GM23338 (cell line): ENCODE measurements at regions not wholly inside any gene's neighbourhood (a gene's known extent, or its start where the extent isn't known, plus 50 kb on each side); places are given as distances from the start of the nearest gene placed in this dataset.

Experiments
- ATAC-seq: fragments of 200-7000 bp; cut with Tn5 transposase; 3 replicates; pipeline ENCODE4 v1.9.1; 2020
- DNase-seq: peaks from one replicate; pipeline ENCODE4 v3.0.0-alpha.2; 2015; ENCODE audit warnings: low spot score
- H2AFZ ChIP-seq: fragments of 200-600 bp; sonication (generic); 2 replicates; pipeline ENCODE4 v1.8.0; 2016; ENCODE audit warnings: antibody characterized with exemption, mild to moderate bottlenecking, moderate library complexity
- H3F3A ChIP-seq: fragments of 200-600 bp; sonication (generic); replicated peaks from 2 replicates; pipeline ENCODE4 v1.8.0; 2017; ENCODE audit warnings: antibody characterized with exemption, mixed run types, low read depth
- H3K27ac ChIP-seq: fragments of 200-600 bp; sonication (generic); 2 replicates; pipeline ENCODE4 v1.6.1; 2016; ENCODE audit warnings: low read depth
- H3K27me3 ChIP-seq: fragments of 200-600 bp; sonication (generic); 2 replicates; pipeline ENCODE4 v1.8.0; 2016; ENCODE audit warnings: mild to moderate bottlenecking, mixed run types, moderate library complexity; ENCODE audit not compliant: insufficient read depth
- H3K36me3 ChIP-seq: fragments of 200-600 bp; sonication (generic); 2 replicates; pipeline ENCODE4 v1.8.0; 2016; ENCODE audit warnings: mild to moderate bottlenecking; ENCODE audit not compliant: insufficient read depth
- H3K4me1 ChIP-seq: fragments of 200-600 bp; sonication (generic); 2 replicates; pipeline ENCODE4 v1.8.0; 2016; ENCODE audit warnings: mild to moderate bottlenecking, moderate library complexity; ENCODE audit not compliant: insufficient read depth
- H3K4me2 ChIP-seq: fragments of 200-600 bp; sonication (generic); 2 replicates; pipeline ENCODE4 v1.7.1; 2017; ENCODE audit warnings: mixed run types
- H3K4me3 ChIP-seq: fragments of 200-600 bp; sonication (generic); 2 replicates; pipeline ENCODE4 v1.6.1; 2016; ENCODE audit warnings: mixed run types
- H3K79me2 ChIP-seq: fragments of 200-600 bp; sonication (generic); replicated peaks from 2 replicates; pipeline ENCODE4 v1.8.0; 2017; ENCODE audit warnings: mild to moderate bottlenecking; ENCODE audit not compliant: insufficient read depth
- H3K9me2 ChIP-seq: fragments of 200-600 bp; sonication (generic); 2 replicates; pipeline ENCODE4 v1.8.0; 2017; ENCODE audit not compliant: insufficient read depth
- H4K20me1 ChIP-seq: fragments of 200-600 bp; sonication (generic); replicated peaks from 2 replicates; pipeline ENCODE4 v1.8.0; 2017; ENCODE audit warnings: mild to moderate bottlenecking; ENCODE audit not compliant: insufficient read depth
- H3K27ac Mint-ChIP-seq: 2 replicates; pipeline ENCODE4 v1.8.0; 2020; ENCODE audit warnings: inconsistent platforms, mild to moderate bottlenecking, moderate library complexity, mixed read lengths
- H3K27me3 Mint-ChIP-seq: 3 replicates; pipeline ENCODE4 v1.8.0; 2022; ENCODE audit warnings: low read depth, mild to moderate bottlenecking, moderate library complexity, mixed read lengths, inconsistent platforms; ENCODE audit not compliant: insufficient read depth, poor library complexity
- H3K36me3 Mint-ChIP-seq: 3 replicates; pipeline ENCODE4 v1.8.0; 2021; ENCODE audit warnings: low read depth, mild to moderate bottlenecking, inconsistent platforms, moderate library complexity, mixed read lengths
- H3K4me1 Mint-ChIP-seq: 3 replicates; pipeline ENCODE4 v1.8.0; 2020; ENCODE audit warnings: mild to moderate bottlenecking, inconsistent platforms, mixed read lengths
- H3K4me3 Mint-ChIP-seq: 3 replicates; pipeline ENCODE4 v1.8.0; 2021; ENCODE audit warnings: moderate library complexity, mild to moderate bottlenecking, inconsistent platforms, mixed read lengths
- H3K9me3 Mint-ChIP-seq: 3 replicates; pipeline ENCODE4 v1.8.0; 2020; ENCODE audit warnings: moderate library complexity, mild to moderate bottlenecking, inconsistent platforms, mixed read lengths
- CREB1 ChIP-seq: fragments of 250-450 bp; sonication (Bioruptor Pico); IDR thresholded peaks from 2 replicates; pipeline ENCODE4 v1.5.0; 2020; ENCODE audit warnings: low read depth, mild to moderate bottlenecking, moderate library complexity
- EZH2 ChIP-seq: fragments of 200-600 bp; sonication (generic); IDR thresholded peaks from one replicate; pipeline ENCODE4 v1.8.0; 2017; ENCODE audit warnings: antibody characterized with exemption, mild to moderate bottlenecking, low read depth; ENCODE audit not compliant: unreplicated experiment
- EZH2phosphoT487 ChIP-seq: fragments of 200-600 bp; sonication (generic); IDR thresholded peaks from one replicate; pipeline ENCODE4 v1.8.1; 2018; ENCODE audit warnings: antibody characterized with exemption; ENCODE audit not compliant: unreplicated experiment
- JUNB ChIP-seq: IDR thresholded peaks from one replicate; pipeline ENCODE4 v1.6.1; 2016; ENCODE audit warnings: antibody characterized with exemption; ENCODE audit not compliant: unreplicated experiment
- NANOG ChIP-seq: IDR thresholded peaks from 2 replicates; pipeline ENCODE4 v1.6.1; 2016; ENCODE audit warnings: antibody characterized with exemption, borderline replicate concordance
- POLR2AphosphoS5 ChIP-seq: IDR thresholded peaks from 2 replicates; pipeline ENCODE4 v1.6.1; 2016; ENCODE audit warnings: antibody characterized with exemption, low read depth
- STAT1 ChIP-seq: IDR thresholded peaks from one replicate; pipeline ENCODE4 v1.6.1; 2016; ENCODE audit warnings: antibody characterized with exemption; ENCODE audit not compliant: unreplicated experiment
- ZNF331 ChIP-seq: fragments of 250-450 bp; sonication (Bioruptor Pico); IDR thresholded peaks from 2 replicates; pipeline ENCODE4 v1.5.0; 2020; ENCODE audit warnings: low read depth, mild to moderate bottlenecking, moderate library complexity
- TF ChIP-seq, protein P1 (sequence below): IDR thresholded peaks from 2 replicates; pipeline ENCODE4 v1.6.1; 2016; ENCODE audit warnings: antibody characterized with exemption
- TF ChIP-seq, protein P2 (sequence below): fragments of 250-450 bp; sonication (Bioruptor Pico); IDR thresholded peaks from 2 replicates; pipeline ENCODE4 v1.5.0; 2020; ENCODE audit warnings: mild to moderate bottlenecking, moderate library complexity
- TF ChIP-seq, protein P3 (sequence below), 2 experiments: fragments of 200-600 bp in 1 of 2; sonication (generic) in 1 of 2; conservative IDR thresholded peaks; 2 replicates each; pipeline versions ENCODE4 v1.5.1 to v1.6.1; 2016 to 2017; ENCODE audit warnings: antibody characterized with exemption in 2 of 2, low read depth in 2 of 2, mild to moderate bottlenecking in 2 of 2, moderate library complexity in 1 of 2
- TF ChIP-seq, protein P4 (sequence below): IDR thresholded peaks from one replicate; pipeline ENCODE4 v1.6.1; 2018; ENCODE audit warnings: antibody characterized with exemption; ENCODE audit not compliant: unreplicated experiment

DNA sequence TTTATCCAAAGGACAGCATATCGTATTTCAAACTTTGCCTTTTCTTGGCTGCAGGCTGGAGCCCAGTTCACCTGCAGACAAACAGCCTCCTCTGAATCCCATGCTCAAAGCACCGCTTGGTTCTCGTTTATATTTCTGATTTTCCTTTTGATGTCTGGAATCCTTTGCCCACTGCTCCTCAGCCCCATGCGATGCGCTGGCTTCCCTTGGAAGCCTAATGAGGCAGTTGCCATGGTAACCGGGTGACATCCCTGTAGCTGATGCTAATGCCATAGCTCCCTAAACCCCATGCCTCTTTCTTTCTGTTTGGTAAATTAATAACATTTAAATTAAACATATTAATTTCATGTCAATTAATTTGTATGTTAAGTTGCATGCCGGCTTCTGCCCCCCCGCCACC lies 327.1 kb downstream of the PRDM2 start (continued):
- TF ChIP-seq JUNB (no peak), CREB1 (CRISPR knock-in tag) (no peak), EZH2phosphoT487 (no peak), ZNF331 (CRISPR knock-in tag) (no peak), POLR2AphosphoS5 (no peak), NANOG (no peak)
- TF ChIP-seq, protein P1, sequence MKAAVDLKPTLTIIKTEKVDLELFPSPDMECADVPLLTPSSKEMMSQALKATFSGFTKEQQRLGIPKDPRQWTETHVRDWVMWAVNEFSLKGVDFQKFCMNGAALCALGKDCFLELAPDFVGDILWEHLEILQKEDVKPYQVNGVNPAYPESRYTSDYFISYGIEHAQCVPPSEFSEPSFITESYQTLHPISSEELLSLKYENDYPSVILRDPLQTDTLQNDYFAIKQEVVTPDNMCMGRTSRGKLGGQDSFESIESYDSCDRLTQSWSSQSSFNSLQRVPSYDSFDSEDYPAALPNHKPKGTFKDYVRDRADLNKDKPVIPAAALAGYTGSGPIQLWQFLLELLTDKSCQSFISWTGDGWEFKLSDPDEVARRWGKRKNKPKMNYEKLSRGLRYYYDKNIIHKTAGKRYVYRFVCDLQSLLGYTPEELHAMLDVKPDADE: no peak

DNA sequence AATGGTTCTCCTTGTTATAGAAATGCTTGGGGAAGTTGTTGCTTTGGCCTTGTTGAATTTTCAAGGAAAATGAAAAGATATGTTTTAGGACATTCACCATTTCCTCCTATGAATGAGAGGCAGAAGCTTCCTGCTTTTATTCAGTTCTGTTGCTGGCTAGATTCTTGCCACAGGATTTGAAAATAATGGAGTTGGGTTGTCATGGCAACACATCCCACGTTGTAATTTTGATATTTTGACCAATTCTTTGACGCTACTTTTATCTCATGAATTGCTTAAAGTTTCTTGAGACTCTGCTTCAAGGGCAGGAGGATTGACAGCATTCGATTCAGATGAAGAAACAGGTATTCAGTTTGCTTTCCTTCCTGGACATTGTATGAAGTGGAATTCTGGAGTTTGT lies 331.5 kb downstream of the PRDM2 start:
- Histone ChIP-seq H3K27ac (no peak overlapping the region), H3F3A (no peaks in the 10 kb centered on the region), H3K4me1 (no peaks in the 10 kb centered on the region), H3K36me3 (no peaks in the 10 kb centered on the region), H3K4me2 (no peak overlapping the region), H3K4me3 (no peak overlapping the region), H3K79me2 (no peaks in the 10 kb centered on the region), H3K9me2 (no peaks in the 10 kb centered on the region), H2AFZ (no peak overlapping the region), H4K20me1 (no peaks in the 10 kb centered on the region), H3K27me3 (no peaks in the 10 kb centered on the region)
- Mint-ChIP-seq H3K9me3 (peaks cover 26% of the 10 kb centered on the region), H3K36me3 (no peaks in the 10 kb centered on the region; the same call in 2 of the 3 replicates), H3K27ac (no peak overlapping the region), H3K4me1 (no peaks in the 10 kb centered on the region), H3K4me3 (no peak overlapping the region), H3K27me3 (peaks cover 2% of the 10 kb centered on the region)
- DNase-seq (no peak), ATAC-seq (no peak)
- TF ChIP-seq EZH2phosphoT487 (no peak), ZNF331 (CRISPR knock-in tag) (no peak), CREB1 (CRISPR knock-in tag) (no peak), STAT1 (no peak), EZH2 (no peak)
- TF ChIP-seq, protein P2, sequence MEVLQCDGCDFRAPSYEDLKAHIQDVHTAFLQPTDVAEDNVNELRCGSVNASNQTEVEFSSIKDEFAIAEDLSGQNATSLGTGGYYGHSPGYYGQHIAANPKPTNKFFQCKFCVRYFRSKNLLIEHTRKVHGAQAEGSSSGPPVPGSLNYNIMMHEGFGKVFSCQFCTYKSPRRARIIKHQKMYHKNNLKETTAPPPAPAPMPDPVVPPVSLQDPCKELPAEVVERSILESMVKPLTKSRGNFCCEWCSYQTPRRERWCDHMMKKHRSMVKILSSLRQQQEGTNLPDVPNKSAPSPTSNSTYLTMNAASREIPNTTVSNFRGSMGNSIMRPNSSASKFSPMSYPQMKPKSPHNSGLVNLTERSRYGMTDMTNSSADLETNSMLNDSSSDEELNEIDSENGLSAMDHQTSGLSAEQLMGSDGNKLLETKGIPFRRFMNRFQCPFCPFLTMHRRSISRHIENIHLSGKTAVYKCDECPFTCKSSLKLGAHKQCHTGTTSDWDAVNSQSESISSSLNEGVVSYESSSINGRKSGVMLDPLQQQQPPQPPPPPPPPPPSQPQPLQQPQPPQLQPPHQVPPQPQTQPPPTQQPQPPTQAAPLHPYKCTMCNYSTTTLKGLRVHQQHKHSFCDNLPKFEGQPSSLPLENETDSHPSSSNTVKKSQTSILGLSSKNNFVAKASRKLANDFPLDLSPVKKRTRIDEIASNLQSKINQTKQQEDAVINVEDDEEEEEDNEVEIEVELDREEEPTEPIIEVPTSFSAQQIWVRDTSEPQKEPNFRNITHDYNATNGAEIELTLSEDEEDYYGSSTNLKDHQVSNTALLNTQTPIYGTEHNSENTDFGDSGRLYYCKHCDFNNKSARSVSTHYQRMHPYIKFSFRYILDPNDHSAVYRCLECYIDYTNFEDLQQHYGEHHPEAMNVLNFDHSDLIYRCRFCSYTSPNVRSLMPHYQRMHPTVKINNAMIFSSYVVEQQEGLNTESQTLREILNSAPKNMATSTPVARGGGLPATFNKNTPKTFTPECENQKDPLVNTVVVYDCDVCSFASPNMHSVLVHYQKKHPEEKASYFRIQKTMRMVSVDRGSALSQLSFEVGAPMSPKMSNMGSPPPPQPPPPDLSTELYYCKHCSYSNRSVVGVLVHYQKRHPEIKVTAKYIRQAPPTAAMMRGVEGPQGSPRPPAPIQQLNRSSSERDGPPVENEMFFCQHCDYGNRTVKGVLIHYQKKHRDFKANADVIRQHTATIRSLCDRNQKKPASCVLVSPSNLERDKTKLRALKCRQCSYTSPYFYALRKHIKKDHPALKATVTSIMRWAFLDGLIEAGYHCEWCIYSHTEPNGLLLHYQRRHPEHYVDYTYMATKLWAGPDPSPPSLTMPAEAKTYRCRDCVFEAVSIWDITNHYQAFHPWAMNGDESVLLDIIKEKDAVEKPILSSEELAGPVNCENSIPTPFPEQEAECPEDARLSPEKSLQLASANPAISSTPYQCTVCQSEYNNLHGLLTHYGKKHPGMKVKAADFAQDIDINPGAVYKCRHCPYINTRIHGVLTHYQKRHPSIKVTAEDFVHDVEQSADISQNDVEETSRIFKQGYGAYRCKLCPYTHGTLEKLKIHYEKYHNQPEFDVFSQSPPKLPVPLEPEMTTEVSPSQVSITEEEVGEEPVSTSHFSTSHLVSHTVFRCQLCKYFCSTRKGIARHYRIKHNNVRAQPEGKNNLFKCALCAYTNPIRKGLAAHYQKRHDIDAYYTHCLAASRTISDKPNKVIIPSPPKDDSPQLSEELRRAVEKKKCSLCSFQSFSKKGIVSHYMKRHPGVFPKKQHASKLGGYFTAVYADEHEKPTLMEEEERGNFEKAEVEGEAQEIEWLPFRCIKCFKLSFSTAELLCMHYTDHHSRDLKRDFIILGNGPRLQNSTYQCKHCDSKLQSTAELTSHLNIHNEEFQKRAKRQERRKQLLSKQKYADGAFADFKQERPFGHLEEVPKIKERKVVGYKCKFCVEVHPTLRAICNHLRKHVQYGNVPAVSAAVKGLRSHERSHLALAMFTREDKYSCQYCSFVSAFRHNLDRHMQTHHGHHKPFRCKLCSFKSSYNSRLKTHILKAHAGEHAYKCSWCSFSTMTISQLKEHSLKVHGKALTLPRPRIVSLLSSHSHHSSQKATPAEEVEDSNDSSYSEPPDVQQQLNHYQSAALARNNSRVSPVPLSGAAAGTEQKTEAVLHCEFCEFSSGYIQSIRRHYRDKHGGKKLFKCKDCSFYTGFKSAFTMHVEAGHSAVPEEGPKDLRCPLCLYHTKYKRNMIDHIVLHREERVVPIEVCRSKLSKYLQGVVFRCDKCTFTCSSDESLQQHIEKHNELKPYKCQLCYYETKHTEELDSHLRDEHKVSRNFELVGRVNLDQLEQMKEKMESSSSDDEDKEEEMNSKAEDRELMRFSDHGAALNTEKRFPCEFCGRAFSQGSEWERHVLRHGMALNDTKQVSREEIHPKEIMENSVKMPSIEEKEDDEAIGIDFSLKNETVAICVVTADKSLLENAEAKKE (CRISPR knock-in tag): no peak
- TF ChIP-seq, protein P1: no peak
- TF ChIP-seq, protein P3, sequence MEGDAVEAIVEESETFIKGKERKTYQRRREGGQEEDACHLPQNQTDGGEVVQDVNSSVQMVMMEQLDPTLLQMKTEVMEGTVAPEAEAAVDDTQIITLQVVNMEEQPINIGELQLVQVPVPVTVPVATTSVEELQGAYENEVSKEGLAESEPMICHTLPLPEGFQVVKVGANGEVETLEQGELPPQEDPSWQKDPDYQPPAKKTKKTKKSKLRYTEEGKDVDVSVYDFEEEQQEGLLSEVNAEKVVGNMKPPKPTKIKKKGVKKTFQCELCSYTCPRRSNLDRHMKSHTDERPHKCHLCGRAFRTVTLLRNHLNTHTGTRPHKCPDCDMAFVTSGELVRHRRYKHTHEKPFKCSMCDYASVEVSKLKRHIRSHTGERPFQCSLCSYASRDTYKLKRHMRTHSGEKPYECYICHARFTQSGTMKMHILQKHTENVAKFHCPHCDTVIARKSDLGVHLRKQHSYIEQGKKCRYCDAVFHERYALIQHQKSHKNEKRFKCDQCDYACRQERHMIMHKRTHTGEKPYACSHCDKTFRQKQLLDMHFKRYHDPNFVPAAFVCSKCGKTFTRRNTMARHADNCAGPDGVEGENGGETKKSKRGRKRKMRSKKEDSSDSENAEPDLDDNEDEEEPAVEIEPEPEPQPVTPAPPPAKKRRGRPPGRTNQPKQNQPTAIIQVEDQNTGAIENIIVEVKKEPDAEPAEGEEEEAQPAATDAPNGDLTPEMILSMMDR (conservative IDR thresholded peaks at IDR 0.05; ENCODE audit: low read depth in 2 of 2): no peak
- TF ChIP-seq, protein P4, sequence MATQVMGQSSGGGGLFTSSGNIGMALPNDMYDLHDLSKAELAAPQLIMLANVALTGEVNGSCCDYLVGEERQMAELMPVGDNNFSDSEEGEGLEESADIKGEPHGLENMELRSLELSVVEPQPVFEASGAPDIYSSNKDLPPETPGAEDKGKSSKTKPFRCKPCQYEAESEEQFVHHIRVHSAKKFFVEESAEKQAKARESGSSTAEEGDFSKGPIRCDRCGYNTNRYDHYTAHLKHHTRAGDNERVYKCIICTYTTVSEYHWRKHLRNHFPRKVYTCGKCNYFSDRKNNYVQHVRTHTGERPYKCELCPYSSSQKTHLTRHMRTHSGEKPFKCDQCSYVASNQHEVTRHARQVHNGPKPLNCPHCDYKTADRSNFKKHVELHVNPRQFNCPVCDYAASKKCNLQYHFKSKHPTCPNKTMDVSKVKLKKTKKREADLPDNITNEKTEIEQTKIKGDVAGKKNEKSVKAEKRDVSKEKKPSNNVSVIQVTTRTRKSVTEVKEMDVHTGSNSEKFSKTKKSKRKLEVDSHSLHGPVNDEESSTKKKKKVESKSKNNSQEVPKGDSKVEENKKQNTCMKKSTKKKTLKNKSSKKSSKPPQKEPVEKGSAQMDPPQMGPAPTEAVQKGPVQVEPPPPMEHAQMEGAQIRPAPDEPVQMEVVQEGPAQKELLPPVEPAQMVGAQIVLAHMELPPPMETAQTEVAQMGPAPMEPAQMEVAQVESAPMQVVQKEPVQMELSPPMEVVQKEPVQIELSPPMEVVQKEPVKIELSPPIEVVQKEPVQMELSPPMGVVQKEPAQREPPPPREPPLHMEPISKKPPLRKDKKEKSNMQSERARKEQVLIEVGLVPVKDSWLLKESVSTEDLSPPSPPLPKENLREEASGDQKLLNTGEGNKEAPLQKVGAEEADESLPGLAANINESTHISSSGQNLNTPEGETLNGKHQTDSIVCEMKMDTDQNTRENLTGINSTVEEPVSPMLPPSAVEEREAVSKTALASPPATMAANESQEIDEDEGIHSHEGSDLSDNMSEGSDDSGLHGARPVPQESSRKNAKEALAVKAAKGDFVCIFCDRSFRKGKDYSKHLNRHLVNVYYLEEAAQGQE: no peak
